SK-N-SH (cell line): ENCODE measurements at regions not wholly inside any gene's neighbourhood (a gene's known extent, or its start where the extent isn't known, plus 50 kb on each side); places are given as distances from the start of the nearest gene placed in this dataset.
"Not testable (repeated sequence)": the region's sequence is repeated elsewhere in the genome, so short reads cannot be mapped to it uniquely, and the experiment has no call there.

Source experiments
- CTCF ChIP-seq: fragments of 200-600 bp; sonication (generic); IDR thresholded peaks from 2 replicates; pipeline ENCODE4 v1.6.1; 2017; ENCODE audit warnings: antibody characterized with exemption, mild to moderate bottlenecking, moderate library complexity
- GATA2 ChIP-seq: sonication (generic); formaldehyde crosslinking; IDR thresholded peaks from 2 replicates; pipeline ENCODE4 v1.5.0; 2020; ENCODE audit warnings: mild to moderate bottlenecking, missing genetic modification reagents

- not testable (repeated sequence) for TF ChIP-seq GATA2 (CRISPR knock-in tag); CTCF
Measured at GRCh38 chr2:89876878-89877277, 1185.4 kb downstream of the RPIA start.
